MM.1S (cell line): ENCODE measurements at regions not wholly inside any gene's neighbourhood (a gene's known extent, or its start where the extent isn't known, plus 50 kb on each side); places are given as distances from the start of the nearest gene placed in this dataset.

Experiments used
- DNase-seq: peaks from one replicate; pipeline ENCODE4 v3.0.0-alpha.2; 2015
- H2AFZ ChIP-seq: fragments of 300-600 bp; sonication (generic); 2 replicates; pipeline ENCODE4 v1.6.0; 2016; ENCODE audit warnings: antibody characterized with exemption, low read length
- H3F3A ChIP-seq: fragments of 300-600 bp; sonication (generic); 2 replicates; pipeline ENCODE4 v1.6.1; 2016; ENCODE audit warnings: mild to moderate bottlenecking, antibody characterized with exemption, low read length, moderate library complexity, mixed read lengths; ENCODE audit not compliant: insufficient read depth
- H3K27ac ChIP-seq: fragments of 300-600 bp; sonication (generic); 2 replicates; pipeline ENCODE4 v1.5.1; 2016; ENCODE audit warnings: mild to moderate bottlenecking, low read length
- H3K27me3 ChIP-seq: fragments of 300-600 bp; sonication (generic); replicated peaks from 2 replicates; pipeline ENCODE4 v1.6.0; 2016; ENCODE audit warnings: low read length; ENCODE audit not compliant: insufficient read depth
- H3K36me3 ChIP-seq: fragments of 300-600 bp; sonication (generic); replicated peaks from 2 replicates; pipeline ENCODE4 v1.6.1; 2016; ENCODE audit warnings: mild to moderate bottlenecking, low read length, mixed read lengths; ENCODE audit not compliant: insufficient read depth
- H3K4me1 ChIP-seq: fragments of 300-600 bp; sonication (generic); 2 replicates; pipeline ENCODE4 v1.6.1; 2016; ENCODE audit warnings: low read length, mixed read lengths
- H3K4me2 ChIP-seq: fragments of 300-600 bp; sonication (generic); 2 replicates; pipeline ENCODE4 v1.6.0; 2016; ENCODE audit warnings: low read depth, low read length
- H3K4me3 ChIP-seq: fragments of 300-600 bp; sonication (generic); 2 replicates; pipeline ENCODE4 v1.5.1; 2016; ENCODE audit warnings: low read length, mixed read lengths
- H3K79me2 ChIP-seq: fragments of 300-600 bp; sonication (generic); 2 replicates; pipeline ENCODE4 v1.6.1; 2016; ENCODE audit warnings: mixed run types, low read length, mixed read lengths
- H3K9ac ChIP-seq: fragments of 300-600 bp; sonication (generic); 2 replicates; pipeline ENCODE4 v1.6.1; 2016; ENCODE audit warnings: low read length, mixed read lengths
- H3K9me2 ChIP-seq: fragments of 300-600 bp; sonication (generic); replicated peaks from 2 replicates; pipeline ENCODE4 v1.6.1; 2016; ENCODE audit warnings: mild to moderate bottlenecking, low read length, mixed read lengths; ENCODE audit not compliant: insufficient read depth
- H3K9me3 ChIP-seq: fragments of 300-600 bp; sonication (generic); replicated peaks from 2 replicates; pipeline ENCODE4 v1.6.1; 2016; ENCODE audit warnings: mild to moderate bottlenecking, low read length, mixed read lengths; ENCODE audit not compliant: insufficient read depth
- H4K20me1 ChIP-seq: fragments of 300-600 bp; sonication (generic); 2 replicates; pipeline ENCODE4 v1.6.1; 2016; ENCODE audit warnings: mild to moderate bottlenecking, low read length, moderate library complexity, mixed read lengths; ENCODE audit not compliant: insufficient read depth
- EZH2 ChIP-seq: fragments of 300-600 bp; sonication (generic); optimal IDR thresholded peaks from 2 replicates; pipeline ENCODE3; 2017; ENCODE audit warnings: low read depth, mild to moderate bottlenecking, antibody characterized with exemption, low read length, mixed read lengths
- EZH2phosphoT487 ChIP-seq: fragments of 300-600 bp; sonication (generic); IDR thresholded peaks from 2 replicates; pipeline ENCODE4 v1.6.1; 2018; ENCODE audit warnings: antibody characterized with exemption, low read length
- TF ChIP-seq, protein P1 (sequence below): fragments of 300-600 bp; sonication (generic); IDR thresholded peaks from 2 replicates; pipeline ENCODE4 v1.5.1; 2016; ENCODE audit warnings: antibody characterized with exemption, low read length, mixed read lengths

- TF ChIP-seq EZH2 (no peak), EZH2phosphoT487 (no peak)
- TF ChIP-seq, protein P1, sequence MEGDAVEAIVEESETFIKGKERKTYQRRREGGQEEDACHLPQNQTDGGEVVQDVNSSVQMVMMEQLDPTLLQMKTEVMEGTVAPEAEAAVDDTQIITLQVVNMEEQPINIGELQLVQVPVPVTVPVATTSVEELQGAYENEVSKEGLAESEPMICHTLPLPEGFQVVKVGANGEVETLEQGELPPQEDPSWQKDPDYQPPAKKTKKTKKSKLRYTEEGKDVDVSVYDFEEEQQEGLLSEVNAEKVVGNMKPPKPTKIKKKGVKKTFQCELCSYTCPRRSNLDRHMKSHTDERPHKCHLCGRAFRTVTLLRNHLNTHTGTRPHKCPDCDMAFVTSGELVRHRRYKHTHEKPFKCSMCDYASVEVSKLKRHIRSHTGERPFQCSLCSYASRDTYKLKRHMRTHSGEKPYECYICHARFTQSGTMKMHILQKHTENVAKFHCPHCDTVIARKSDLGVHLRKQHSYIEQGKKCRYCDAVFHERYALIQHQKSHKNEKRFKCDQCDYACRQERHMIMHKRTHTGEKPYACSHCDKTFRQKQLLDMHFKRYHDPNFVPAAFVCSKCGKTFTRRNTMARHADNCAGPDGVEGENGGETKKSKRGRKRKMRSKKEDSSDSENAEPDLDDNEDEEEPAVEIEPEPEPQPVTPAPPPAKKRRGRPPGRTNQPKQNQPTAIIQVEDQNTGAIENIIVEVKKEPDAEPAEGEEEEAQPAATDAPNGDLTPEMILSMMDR: no peak
- no peaks in the 10 kb centered on the region for H3K79me2 ChIP-seq
- no peaks in the 10 kb centered on the region for H3K36me3 ChIP-seq
- H3K4me3 ChIP-seq: no peak overlapping the region
- no peaks in the 10 kb centered on the region for H3K27me3 ChIP-seq
- H2AFZ ChIP-seq: no peak overlapping the region
- H3K9me2 ChIP-seq: no peaks in the 10 kb centered on the region
- H4K20me1 ChIP-seq: no peaks in the 10 kb centered on the region
- H3K4me2 ChIP-seq: no peak overlapping the region
- H3K27ac ChIP-seq: no peak overlapping the region
- no peak overlapping the region for H3K9ac ChIP-seq
- no peak for DNase-seq
- no peaks in the 10 kb centered on the region for H3K9me3 ChIP-seq
- no peaks in the 10 kb centered on the region for H3F3A ChIP-seq
- H3K4me1 ChIP-seq: no peaks in the 10 kb centered on the region
Observed at GRCh38 chr13:105817498-105817897, 718.0 kb downstream of the EFNB2 start.

- Histone ChIP-seq H3K27me3 (no peaks in the 10 kb centered on the region), H4K20me1 (no peaks in the 10 kb centered on the region), H2AFZ (no peak overlapping the region), H3K27ac (no peak overlapping the region), H3K36me3 (no peaks in the 10 kb centered on the region), H3K9me2 (no peaks in the 10 kb centered on the region), H3F3A (no peaks in the 10 kb centered on the region), H3K4me3 (no peak overlapping the region), H3K4me2 (no peak overlapping the region), H3K9me3 (no peaks in the 10 kb centered on the region), H3K4me1 (no peaks in the 10 kb centered on the region), H3K9ac (no peak overlapping the region), H3K79me2 (no peaks in the 10 kb centered on the region)
- no peak for TF ChIP-seq EZH2
- TF ChIP-seq, protein P1: no peak
- no peak for TF ChIP-seq EZH2phosphoT487
- no peak for DNase-seq
Observed at GRCh38 chr13:105816994-105817393, 718.5 kb downstream of the EFNB2 start.

DNA sequence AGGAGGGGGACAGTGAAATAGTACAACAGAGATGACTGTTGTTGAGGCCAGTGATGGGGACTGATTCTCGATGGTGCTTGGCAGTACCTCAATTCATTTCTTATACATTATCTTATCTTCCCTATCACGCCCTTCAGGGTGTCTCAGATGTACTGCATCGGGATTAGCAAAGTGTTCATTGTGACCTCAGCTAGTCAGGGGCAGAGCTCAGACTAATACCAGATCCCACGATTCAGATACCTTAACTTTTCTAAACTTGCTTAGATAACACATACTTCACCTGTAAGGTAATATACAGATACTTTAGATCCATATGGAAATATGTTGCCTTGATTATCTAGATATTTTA, 720.6 kb downstream of the EFNB2 start:
- H3K36me3 ChIP-seq: no peaks in the 10 kb centered on the region
- H3K27ac ChIP-seq: no peak overlapping the region
- no peak overlapping the region for H3K9ac ChIP-seq
- no peak for TF ChIP-seq EZH2phosphoT487
- TF ChIP-seq EZH2: no peak
- TF ChIP-seq, protein P1: no peak
- no peaks in the 10 kb centered on the region for H3K9me2 ChIP-seq
- H3K4me2 ChIP-seq: no peak overlapping the region
- no peaks in the 10 kb centered on the region for H3F3A ChIP-seq
- H4K20me1 ChIP-seq: no peaks in the 10 kb centered on the region
- H3K79me2 ChIP-seq: no peaks in the 10 kb centered on the region
- no peak overlapping the region for H3K4me3 ChIP-seq
- H3K4me1 ChIP-seq: no peaks in the 10 kb centered on the region
- H3K27me3 ChIP-seq: no peaks in the 10 kb centered on the region
- no peaks in the 10 kb centered on the region for H3K9me3 ChIP-seq
- DNase-seq: no peak
- no peak overlapping the region for H2AFZ ChIP-seq
